ENCODE measurements at regions not wholly inside any gene's neighbourhood (a gene's known extent, or its start where the extent isn't known, plus 50 kb on each side); places are given as distances from the start of the nearest gene placed in this dataset.

GRCh38 chr4:18676526-18676915, 655.0 kb upstream of the LCORL start:
- TF ChIP-seq CTCF (IDR thresholded peaks at IDR 0.05 in 4 of 5, conservative IDR thresholded peaks at IDR 0.05 in 1 of 5): no peak
- TF ChIP-seq POLR2A (IDR thresholded peaks at IDR 0.05): no peak

Data from gastrocnemius medialis (tissue), 4 donors.